Stimulated activated naive CD8-positive, alpha-beta T cell treated with anti-CD3 and anti-CD28 coated beads, Interleukin-15, amount 100 ng/mL, for 72 hours (primary cell): ENCODE measurements at regions not wholly inside any gene's neighbourhood (a gene's known extent, or its start where the extent isn't known, plus 50 kb on each side); places are given as distances from the start of the nearest gene placed in this dataset.
"Not testable (repeated sequence)": the region's sequence is repeated elsewhere in the genome, so short reads cannot be mapped to it uniquely, and the experiment has no call there.

Experiments used
- ATAC-seq: fragments of 150-1000 bp; cut with Tn5 transposase; 2 replicates; pipeline ENCODE4 v1.10.0; 2021; ENCODE audit warnings: mild to moderate bottlenecking, moderate library complexity
- DNase-seq, 2 donors: peaks; one replicate each; pipeline ENCODE4 v3.0.0; 2021 to 2022
- H3K27ac Mint-ChIP-seq, 2 donors: one replicate each; pipeline ENCODE4 v1.8.0; 2022; ENCODE audit warnings: mild to moderate bottlenecking in 2 of 2, mixed read lengths in 2 of 2, moderate library complexity in 2 of 2
- H3K27me3 Mint-ChIP-seq: one replicate; pipeline ENCODE4 v1.8.0; 2022; ENCODE audit warnings: mixed read lengths
- H3K4me1 Mint-ChIP-seq: one replicate; pipeline ENCODE4 v1.8.0; 2022; ENCODE audit warnings: mild to moderate bottlenecking, mixed read lengths
- H3K4me3 Mint-ChIP-seq, 2 donors: one replicate each; pipeline ENCODE4 v1.8.0; 2022; ENCODE audit warnings: mild to moderate bottlenecking in 2 of 2, mixed read lengths in 2 of 2, moderate library complexity in 1 of 2
- H3K9me3 Mint-ChIP-seq, 2 donors: one replicate each; pipeline ENCODE4 v1.8.0; 2022; ENCODE audit warnings: mixed read lengths in 2 of 2

GRCh38 chr6:58238421-58238820 is 921.0 kb downstream of the PRIM2 start:
- not testable (repeated sequence) for H3K27me3 Mint-ChIP-seq, ATAC-seq

GRCh38 chr6:58257625-58258024 is 940.2 kb downstream of the PRIM2 start:
- H3K4me3 Mint-ChIP-seq, H3K4me1 Mint-ChIP-seq, ATAC-seq, H3K27me3 Mint-ChIP-seq, DNase-seq, H3K27ac Mint-ChIP-seq: not testable (repeated sequence)
- H3K9me3 Mint-ChIP-seq = peaks cover 10 to 33% of the 10 kb centered on the region in 2 donors

More at GRCh38 chr6:58238421-58238820, 921.0 kb downstream of the PRIM2 start:
- not testable (repeated sequence) for H3K4me1 Mint-ChIP-seq, DNase-seq, H3K4me3 Mint-ChIP-seq, H3K27ac Mint-ChIP-seq
- peaks cover 9 to 37% of the 10 kb centered on the region in 2 donors for H3K9me3 Mint-ChIP-seq

- peaks cover 6 to 21% of the 10 kb centered on the region in 2 donors for H3K9me3 Mint-ChIP-seq
- no peak overlapping the region for H3K4me3 Mint-ChIP-seq
- H3K27me3 Mint-ChIP-seq = no peaks in the 10 kb centered on the region
- no peak overlapping the region for H3K27ac Mint-ChIP-seq
- ATAC-seq = no peak
- no peaks in the 10 kb centered on the region for H3K4me1 Mint-ChIP-seq
- DNase-seq = no peak
Measured at GRCh38 chr6:58290177-58290576, 972.7 kb downstream of the PRIM2 start.

GRCh38 chr6:58291319-58291718 is 973.9 kb downstream of the PRIM2 start:
- ATAC-seq, H3K27me3 Mint-ChIP-seq, H3K4me1 Mint-ChIP-seq, H3K27ac Mint-ChIP-seq, DNase-seq, H3K4me3 Mint-ChIP-seq: not testable (repeated sequence)
- peaks cover 6 to 21% of the 10 kb centered on the region in 2 donors for H3K9me3 Mint-ChIP-seq

- not testable (repeated sequence) for H3K27ac Mint-ChIP-seq, H3K27me3 Mint-ChIP-seq, H3K4me3 Mint-ChIP-seq, H3K9me3 Mint-ChIP-seq, DNase-seq, ATAC-seq, H3K4me1 Mint-ChIP-seq
Measured at GRCh38 chr6:58307901-58308300, 990.5 kb downstream of the PRIM2 start.

GRCh38 chr6:58332108-58332507 is 1014.7 kb downstream of the PRIM2 start:
- not testable (repeated sequence) for ATAC-seq, H3K9me3 Mint-ChIP-seq, H3K4me1 Mint-ChIP-seq, H3K4me3 Mint-ChIP-seq, H3K27ac Mint-ChIP-seq, DNase-seq, H3K27me3 Mint-ChIP-seq

- H3K27ac Mint-ChIP-seq, ATAC-seq, H3K27me3 Mint-ChIP-seq, DNase-seq, H3K4me3 Mint-ChIP-seq, H3K4me1 Mint-ChIP-seq: not testable (repeated sequence)
- H3K9me3 Mint-ChIP-seq = peaks cover 7 to 14% of the 10 kb centered on the region in 2 donors
Measured at GRCh38 chr6:58342287-58342686, 1024.9 kb downstream of the PRIM2 start.

- not testable (repeated sequence) for DNase-seq, H3K27me3 Mint-ChIP-seq, H3K9me3 Mint-ChIP-seq, H3K4me3 Mint-ChIP-seq, ATAC-seq, H3K27ac Mint-ChIP-seq, H3K4me1 Mint-ChIP-seq
Measured at GRCh38 chr6:58347534-58347933, 1030.1 kb downstream of the PRIM2 start.

GRCh38 chr6:58351619-58352018 is 1034.2 kb downstream of the PRIM2 start:
- not testable (repeated sequence) for ATAC-seq, H3K4me3 Mint-ChIP-seq, DNase-seq, H3K27me3 Mint-ChIP-seq, H3K9me3 Mint-ChIP-seq, H3K27ac Mint-ChIP-seq, H3K4me1 Mint-ChIP-seq

- ATAC-seq, H3K27me3 Mint-ChIP-seq, H3K27ac Mint-ChIP-seq, DNase-seq, H3K4me1 Mint-ChIP-seq, H3K9me3 Mint-ChIP-seq, H3K4me3 Mint-ChIP-seq: not testable (repeated sequence)
Measured at GRCh38 chr6:58358452-58358851, 1041.0 kb downstream of the PRIM2 start.

- not testable (repeated sequence) for H3K4me3 Mint-ChIP-seq, DNase-seq, ATAC-seq, H3K4me1 Mint-ChIP-seq, H3K27me3 Mint-ChIP-seq, H3K27ac Mint-ChIP-seq
- H3K9me3 Mint-ChIP-seq = peaks cover 0 to 16% of the 10 kb centered on the region in 2 donors
Measured at GRCh38 chr6:58365856-58366255, 1048.4 kb downstream of the PRIM2 start.

GRCh38 chr6:58406659-58407058 is 1089.2 kb downstream of the PRIM2 start:
- not testable (repeated sequence) for ATAC-seq, H3K4me1 Mint-ChIP-seq, H3K4me3 Mint-ChIP-seq, H3K27me3 Mint-ChIP-seq, H3K27ac Mint-ChIP-seq, DNase-seq
- peaks cover 19 to 35% of the 10 kb centered on the region in 2 donors for H3K9me3 Mint-ChIP-seq

GRCh38 chr6:58419321-58419720 is 1101.9 kb downstream of the PRIM2 start:
- Mint-ChIP-seq H3K4me1 (no peaks in the 10 kb centered on the region), H3K27me3 (no peaks in the 10 kb centered on the region), H3K27ac (no peak overlapping the region), H3K9me3 (peaks cover 4 to 16% of the 10 kb centered on the region in 2 donors), H3K4me3 (no peak overlapping the region)
- DNase-seq (no peak), ATAC-seq (no peak)
